ENCODE measurements at regions not wholly inside any gene's neighbourhood (a gene's known extent, or its start where the extent isn't known, plus 50 kb on each side); places are given as distances from the start of the nearest gene placed in this dataset.

GRCh38 chr22:48876951-48877350, 950.7 kb downstream of the BRD1 start:
- TF ChIP-seq POLR2A (IDR thresholded peaks at IDR 0.05) = no peak
- TF ChIP-seq, protein P1, sequence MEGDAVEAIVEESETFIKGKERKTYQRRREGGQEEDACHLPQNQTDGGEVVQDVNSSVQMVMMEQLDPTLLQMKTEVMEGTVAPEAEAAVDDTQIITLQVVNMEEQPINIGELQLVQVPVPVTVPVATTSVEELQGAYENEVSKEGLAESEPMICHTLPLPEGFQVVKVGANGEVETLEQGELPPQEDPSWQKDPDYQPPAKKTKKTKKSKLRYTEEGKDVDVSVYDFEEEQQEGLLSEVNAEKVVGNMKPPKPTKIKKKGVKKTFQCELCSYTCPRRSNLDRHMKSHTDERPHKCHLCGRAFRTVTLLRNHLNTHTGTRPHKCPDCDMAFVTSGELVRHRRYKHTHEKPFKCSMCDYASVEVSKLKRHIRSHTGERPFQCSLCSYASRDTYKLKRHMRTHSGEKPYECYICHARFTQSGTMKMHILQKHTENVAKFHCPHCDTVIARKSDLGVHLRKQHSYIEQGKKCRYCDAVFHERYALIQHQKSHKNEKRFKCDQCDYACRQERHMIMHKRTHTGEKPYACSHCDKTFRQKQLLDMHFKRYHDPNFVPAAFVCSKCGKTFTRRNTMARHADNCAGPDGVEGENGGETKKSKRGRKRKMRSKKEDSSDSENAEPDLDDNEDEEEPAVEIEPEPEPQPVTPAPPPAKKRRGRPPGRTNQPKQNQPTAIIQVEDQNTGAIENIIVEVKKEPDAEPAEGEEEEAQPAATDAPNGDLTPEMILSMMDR (IDR thresholded peaks at IDR 0.05) = no peak
- no peak for TF ChIP-seq POLR2AphosphoS5 (IDR thresholded peaks at IDR 0.05)
- TF ChIP-seq EP300 (IDR thresholded peaks at IDR 0.05) = no peak
